ENCODE measurements at regions not wholly inside any gene's neighbourhood (a gene's known extent, or its start where the extent isn't known, plus 50 kb on each side); places are given as distances from the start of the nearest gene placed in this dataset.

DNA sequence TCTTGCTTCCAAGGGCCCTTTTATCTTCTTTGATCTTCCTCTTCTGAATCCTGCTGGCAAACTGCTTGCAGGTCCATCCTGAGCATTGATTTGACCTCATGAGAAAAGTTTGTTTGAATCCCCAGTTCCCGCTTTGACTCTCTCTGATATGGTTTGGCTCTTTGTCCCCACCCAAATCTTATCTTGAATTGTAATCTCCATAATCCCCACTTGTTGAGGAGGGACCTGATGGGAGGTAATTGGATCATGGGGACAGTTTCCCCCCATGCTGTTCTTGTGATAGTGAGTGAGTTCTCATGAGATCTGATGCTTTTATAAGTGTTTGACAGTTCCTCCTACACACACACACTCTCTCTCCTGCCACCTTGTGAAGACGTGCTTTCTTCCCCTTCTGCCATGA, 126.6 kb upstream of the ARHGAP20 start:
- no peak overlapping the region for H3K4me3 ChIP-seq (ENCODE audit: low read depth, low read length)
- TF ChIP-seq, protein P1, sequence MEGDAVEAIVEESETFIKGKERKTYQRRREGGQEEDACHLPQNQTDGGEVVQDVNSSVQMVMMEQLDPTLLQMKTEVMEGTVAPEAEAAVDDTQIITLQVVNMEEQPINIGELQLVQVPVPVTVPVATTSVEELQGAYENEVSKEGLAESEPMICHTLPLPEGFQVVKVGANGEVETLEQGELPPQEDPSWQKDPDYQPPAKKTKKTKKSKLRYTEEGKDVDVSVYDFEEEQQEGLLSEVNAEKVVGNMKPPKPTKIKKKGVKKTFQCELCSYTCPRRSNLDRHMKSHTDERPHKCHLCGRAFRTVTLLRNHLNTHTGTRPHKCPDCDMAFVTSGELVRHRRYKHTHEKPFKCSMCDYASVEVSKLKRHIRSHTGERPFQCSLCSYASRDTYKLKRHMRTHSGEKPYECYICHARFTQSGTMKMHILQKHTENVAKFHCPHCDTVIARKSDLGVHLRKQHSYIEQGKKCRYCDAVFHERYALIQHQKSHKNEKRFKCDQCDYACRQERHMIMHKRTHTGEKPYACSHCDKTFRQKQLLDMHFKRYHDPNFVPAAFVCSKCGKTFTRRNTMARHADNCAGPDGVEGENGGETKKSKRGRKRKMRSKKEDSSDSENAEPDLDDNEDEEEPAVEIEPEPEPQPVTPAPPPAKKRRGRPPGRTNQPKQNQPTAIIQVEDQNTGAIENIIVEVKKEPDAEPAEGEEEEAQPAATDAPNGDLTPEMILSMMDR (IDR thresholded peaks at IDR 0.05; ENCODE audit: low read depth, low read length): no peak

DNA sequence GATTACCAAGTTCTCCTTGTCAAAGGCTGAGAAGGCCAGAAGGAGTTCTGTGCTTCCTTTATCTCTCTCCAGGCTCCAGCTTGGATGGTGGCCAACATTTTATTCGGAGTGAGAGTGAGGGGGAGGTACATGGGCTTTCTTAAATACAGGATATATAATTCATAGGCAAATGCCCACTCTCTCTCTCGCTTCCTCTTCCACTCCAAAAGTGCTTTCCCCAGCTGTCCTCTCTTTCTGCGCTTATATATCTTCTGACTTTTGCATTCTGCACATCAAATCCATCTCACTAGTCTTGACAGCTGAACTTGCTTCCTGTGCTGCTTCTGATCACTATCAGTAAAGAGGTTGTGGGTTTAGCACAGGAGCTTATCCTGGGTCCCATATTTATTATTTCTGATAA, 125.4 kb upstream of the ARHGAP20 start:
- H3K4me3 ChIP-seq (ENCODE audit: low read depth, low read length): no peak overlapping the region
- TF ChIP-seq, protein P1 (IDR thresholded peaks at IDR 0.05; ENCODE audit: low read depth, low read length): no peak

DNA sequence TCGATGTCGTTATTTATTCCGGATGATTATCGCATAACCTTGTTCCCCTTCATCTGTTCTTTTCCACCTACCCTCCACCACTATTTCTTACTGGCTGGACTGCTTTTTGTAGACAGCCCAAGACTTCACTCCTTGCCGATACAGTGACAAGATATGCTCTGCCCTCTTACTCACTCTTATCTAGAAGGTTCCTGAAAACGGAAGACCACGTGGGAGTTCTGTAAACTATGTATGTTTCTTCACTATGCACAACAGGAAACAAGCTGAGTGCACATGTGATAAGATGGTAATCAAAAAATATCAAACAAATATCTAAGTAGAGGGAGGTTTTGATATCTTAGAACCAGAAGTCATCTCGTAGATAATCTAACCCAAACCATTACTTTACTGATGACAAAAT, 122.9 kb upstream of the ARHGAP20 start:
- no peak overlapping the region for H3K4me3 ChIP-seq (ENCODE audit: low read depth, low read length)
- TF ChIP-seq, protein P1 (IDR thresholded peaks at IDR 0.05; ENCODE audit: low read depth, low read length): no peak

DNA sequence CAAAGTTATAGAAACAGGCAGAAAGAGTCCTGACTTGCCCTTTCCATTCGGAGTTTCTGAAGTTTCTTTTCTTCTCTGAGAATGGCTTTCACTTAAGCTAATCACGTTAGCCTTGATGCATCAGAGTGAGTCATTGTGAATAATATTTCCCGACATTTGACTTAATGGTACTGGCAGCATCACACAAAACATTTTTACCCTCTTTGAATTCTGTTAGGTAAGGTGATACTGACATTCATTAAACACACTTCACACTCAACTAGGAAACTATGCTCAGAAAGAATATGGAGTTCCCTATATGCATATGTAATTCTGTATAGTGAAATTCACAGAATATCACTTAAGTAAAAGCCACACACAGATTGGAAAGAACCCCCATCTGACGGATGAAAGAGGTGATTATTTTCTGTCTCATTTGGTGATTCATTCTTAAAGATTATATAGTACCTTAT, 120.8 kb upstream of the ARHGAP20 start:
- no peak overlapping the region for H3K4me3 ChIP-seq (ENCODE audit: low read depth, low read length)
- TF ChIP-seq, protein P1 (IDR thresholded peaks at IDR 0.05; ENCODE audit: low read depth, low read length): no peak

DNA sequence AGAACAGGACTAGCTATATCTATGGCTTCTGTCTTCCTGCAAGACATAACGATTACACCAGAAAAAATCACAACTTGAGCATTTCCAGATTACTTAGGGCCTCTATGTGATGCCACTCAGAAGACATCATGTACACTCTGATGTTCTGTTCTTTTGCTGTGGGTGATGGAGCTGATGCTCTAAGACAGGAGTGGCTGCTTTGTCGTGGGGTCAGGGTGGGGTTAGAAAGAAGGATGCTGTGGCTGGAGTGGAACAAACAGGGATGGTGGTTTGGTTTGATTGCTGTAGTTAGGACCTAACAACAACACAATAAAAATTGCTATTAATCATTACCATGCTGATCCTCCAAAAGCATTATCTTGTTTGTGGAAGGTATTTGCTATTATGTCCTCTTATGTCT, 120.3 kb upstream of the ARHGAP20 start:
- TF ChIP-seq, protein P1 (IDR thresholded peaks at IDR 0.05; ENCODE audit: low read depth, low read length): no peak
- H3K4me3 ChIP-seq (ENCODE audit: low read depth, low read length): no peak overlapping the region

DNA sequence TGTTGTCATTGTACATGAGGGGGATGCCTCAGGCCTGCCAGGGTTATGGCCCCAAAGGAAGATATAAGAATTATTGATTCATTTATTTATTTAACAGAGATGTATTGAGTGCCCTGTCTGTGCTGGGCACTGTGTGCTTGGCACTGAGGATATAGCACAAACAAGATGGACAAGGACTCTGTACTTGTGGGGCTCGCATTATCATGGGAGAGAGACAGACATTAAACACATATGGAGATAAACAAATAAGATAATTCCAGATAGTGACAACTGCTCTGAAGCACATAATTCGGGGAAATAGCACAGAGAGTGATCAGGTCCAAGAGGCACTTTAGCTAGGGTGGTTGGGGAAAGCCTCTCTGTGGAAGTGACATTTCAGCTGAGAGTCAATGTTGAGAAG, 119.8 kb upstream of the ARHGAP20 start:
- TF ChIP-seq, protein P1 (IDR thresholded peaks at IDR 0.05; ENCODE audit: low read depth, low read length): no peak

DNA sequence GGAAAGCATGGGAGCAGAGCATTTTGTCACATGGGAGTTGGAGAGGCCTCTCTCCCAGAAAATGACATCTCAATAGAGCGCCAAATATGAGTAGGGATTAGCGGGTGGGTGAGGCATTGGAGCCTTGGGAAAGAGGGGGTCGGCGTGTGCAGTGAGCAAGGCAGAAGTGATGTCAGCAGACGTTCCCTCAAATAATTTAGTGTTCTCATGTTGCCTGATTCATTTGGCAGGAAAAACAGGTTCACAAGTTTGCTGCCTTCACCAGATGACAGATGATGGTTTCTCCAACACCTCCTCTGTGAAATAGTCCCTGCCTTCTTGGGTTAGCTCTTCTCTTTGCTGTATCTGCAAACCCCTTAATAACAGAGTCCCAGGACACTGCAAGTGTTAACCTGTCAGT, 118.5 kb upstream of the ARHGAP20 start:
- no peak overlapping the region for H3K4me3 ChIP-seq (ENCODE audit: low read depth, low read length)
- TF ChIP-seq, protein P1 (IDR thresholded peaks at IDR 0.05; ENCODE audit: low read depth, low read length): no peak

More for the DNA sequence above, 119.8 kb upstream of the ARHGAP20 start:
- H3K4me3 ChIP-seq (ENCODE audit: low read depth, low read length): no peak overlapping the region

Measured in WI38 (cell line).